ENCODE measurements at regions not wholly inside any gene's neighbourhood (a gene's known extent, or its start where the extent isn't known, plus 50 kb on each side); places are given as distances from the start of the nearest gene placed in this dataset.

DNA sequence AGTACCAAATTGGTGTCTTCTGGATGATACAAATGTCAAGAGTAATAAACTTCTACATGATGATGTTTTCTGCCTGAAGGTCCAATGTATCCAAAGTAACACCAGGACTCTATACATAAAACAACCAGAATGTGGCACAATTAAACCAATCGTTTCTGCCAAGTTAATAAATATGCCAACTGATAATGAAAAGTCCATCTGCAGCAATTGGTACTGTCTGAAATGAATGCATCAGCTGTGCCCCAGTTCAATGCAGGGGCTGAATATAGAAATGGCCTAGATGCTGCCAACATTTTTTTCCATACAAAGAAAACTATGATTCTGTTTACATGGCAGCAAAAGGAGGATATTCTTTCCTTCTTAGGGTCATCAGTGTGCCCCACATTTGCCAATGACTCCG is 137.2 kb upstream of the LSM8 start:
- H3K4me3 ChIP-seq, result no peak overlapping the region
- TF ChIP-seq POLR2A (IDR thresholded peaks at IDR 0.05), result no peak
- TF ChIP-seq, protein P1, sequence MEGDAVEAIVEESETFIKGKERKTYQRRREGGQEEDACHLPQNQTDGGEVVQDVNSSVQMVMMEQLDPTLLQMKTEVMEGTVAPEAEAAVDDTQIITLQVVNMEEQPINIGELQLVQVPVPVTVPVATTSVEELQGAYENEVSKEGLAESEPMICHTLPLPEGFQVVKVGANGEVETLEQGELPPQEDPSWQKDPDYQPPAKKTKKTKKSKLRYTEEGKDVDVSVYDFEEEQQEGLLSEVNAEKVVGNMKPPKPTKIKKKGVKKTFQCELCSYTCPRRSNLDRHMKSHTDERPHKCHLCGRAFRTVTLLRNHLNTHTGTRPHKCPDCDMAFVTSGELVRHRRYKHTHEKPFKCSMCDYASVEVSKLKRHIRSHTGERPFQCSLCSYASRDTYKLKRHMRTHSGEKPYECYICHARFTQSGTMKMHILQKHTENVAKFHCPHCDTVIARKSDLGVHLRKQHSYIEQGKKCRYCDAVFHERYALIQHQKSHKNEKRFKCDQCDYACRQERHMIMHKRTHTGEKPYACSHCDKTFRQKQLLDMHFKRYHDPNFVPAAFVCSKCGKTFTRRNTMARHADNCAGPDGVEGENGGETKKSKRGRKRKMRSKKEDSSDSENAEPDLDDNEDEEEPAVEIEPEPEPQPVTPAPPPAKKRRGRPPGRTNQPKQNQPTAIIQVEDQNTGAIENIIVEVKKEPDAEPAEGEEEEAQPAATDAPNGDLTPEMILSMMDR (IDR thresholded peaks at IDR 0.05), result no peak
- H3K27ac ChIP-seq, result no peak overlapping the region
- H3K9me3 ChIP-seq, result no peaks in the 10 kb centered on the region
- intact Hi-C loops (cut with DNase I; ENCODE audit: low total_unique reads), result no loop called here
- no peak for DNase-seq
- H3K4me1 ChIP-seq, result no peaks in the 10 kb centered on the region
- H3K27me3 ChIP-seq, result no peaks in the 10 kb centered on the region
- no peaks in the 10 kb centered on the region for H3K36me3 ChIP-seq

DNA sequence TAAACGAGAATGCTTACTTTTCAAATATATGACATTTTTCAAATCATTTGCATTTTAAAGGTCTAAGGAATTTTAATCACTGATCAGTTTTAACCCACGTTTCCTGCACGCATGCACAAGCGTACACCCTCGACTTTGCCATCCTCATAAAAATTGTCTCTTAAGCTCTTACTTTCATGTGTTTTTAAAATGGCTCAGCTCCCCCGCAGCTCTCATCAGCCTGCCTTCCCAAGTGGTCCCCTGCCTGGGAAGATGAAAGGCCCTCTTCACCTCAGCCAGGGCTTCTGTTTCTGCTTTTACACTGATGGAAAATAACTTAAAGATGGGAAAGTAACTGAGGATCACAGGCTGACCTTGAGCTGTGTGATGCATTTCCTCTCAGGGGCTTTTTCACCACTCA is 131.6 kb upstream of the LSM8 start:
- TF ChIP-seq, protein P1 (IDR thresholded peaks at IDR 0.05), result no peak
- no peak for TF ChIP-seq POLR2A (IDR thresholded peaks at IDR 0.05)
- H3K4me1 ChIP-seq, result no peaks in the 10 kb centered on the region
- intact Hi-C loops (cut with DNase I; ENCODE audit: low total_unique reads), result no loop called here
- DNase-seq, result no peak
- H3K36me3 ChIP-seq, result no peaks in the 10 kb centered on the region
- H3K4me3 ChIP-seq, result no peak overlapping the region
- no peaks in the 10 kb centered on the region for H3K9me3 ChIP-seq
- no peaks in the 10 kb centered on the region for H3K27me3 ChIP-seq
- H3K27ac ChIP-seq, result no peak overlapping the region

DNA sequence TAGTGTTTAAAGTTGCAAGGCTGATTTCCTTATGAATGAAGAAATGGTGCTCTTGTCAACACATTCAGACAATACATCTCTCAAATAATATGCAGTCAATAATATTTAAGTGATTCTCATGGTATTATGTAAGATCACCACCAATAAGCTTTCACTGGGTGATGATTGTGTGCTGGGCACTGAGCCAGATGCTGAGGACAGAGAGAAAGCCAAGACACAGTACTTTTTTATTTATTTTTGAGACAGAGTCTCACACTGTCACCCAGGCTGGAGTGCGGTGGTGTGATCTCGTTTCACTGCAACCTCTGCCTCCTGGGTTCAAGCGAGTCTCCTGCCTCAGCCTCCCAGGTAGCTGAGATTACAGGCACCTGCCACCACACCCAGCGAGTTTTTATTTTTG is 130.6 kb upstream of the LSM8 start:
- intact Hi-C loops (cut with DNase I; ENCODE audit: low total_unique reads), result no loop called here

DNA sequence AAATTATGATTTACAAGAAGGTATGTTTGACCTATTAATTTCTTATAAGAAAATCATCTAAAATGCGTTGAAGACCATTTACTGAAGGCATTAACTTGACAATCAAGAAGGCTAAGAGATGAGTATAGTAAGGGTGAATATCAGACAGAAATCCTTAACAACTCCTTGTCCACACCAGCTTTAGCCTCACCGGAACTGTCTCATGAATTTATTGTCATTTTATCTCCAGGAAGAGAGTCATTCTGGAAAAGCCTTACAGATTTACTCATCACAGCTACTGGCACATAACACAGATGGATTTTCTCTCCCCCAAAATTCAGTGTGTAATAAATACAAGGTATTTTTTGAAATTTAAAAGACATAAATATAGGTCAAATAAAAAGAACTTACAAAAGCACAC is 129.4 kb upstream of the LSM8 start:
- no peaks in the 10 kb centered on the region for H3K9me3 ChIP-seq
- no peaks in the 10 kb centered on the region for H3K27me3 ChIP-seq
- no peaks in the 10 kb centered on the region for H3K4me1 ChIP-seq
- intact Hi-C loops (cut with DNase I; ENCODE audit: low total_unique reads), result no loop called here
- H3K4me3 ChIP-seq, result no peak overlapping the region
- TF ChIP-seq, protein P1 (IDR thresholded peaks at IDR 0.05), result no peak
- no peak for TF ChIP-seq POLR2A (IDR thresholded peaks at IDR 0.05)
- H3K36me3 ChIP-seq, result no peaks in the 10 kb centered on the region
- no peak overlapping the region for H3K27ac ChIP-seq
- DNase-seq, result no peak

More for the DNA sequence above, 130.6 kb upstream of the LSM8 start:
- no peak for DNase-seq
- Histone ChIP-seq H3K27ac (no peak overlapping the region), H3K4me3 (no peak overlapping the region), H3K9me3 (no peaks in the 10 kb centered on the region), H3K4me1 (no peaks in the 10 kb centered on the region), H3K36me3 (no peaks in the 10 kb centered on the region), H3K27me3 (no peaks in the 10 kb centered on the region)
- TF ChIP-seq, protein P1 (IDR thresholded peaks at IDR 0.05), result no peak

DNA sequence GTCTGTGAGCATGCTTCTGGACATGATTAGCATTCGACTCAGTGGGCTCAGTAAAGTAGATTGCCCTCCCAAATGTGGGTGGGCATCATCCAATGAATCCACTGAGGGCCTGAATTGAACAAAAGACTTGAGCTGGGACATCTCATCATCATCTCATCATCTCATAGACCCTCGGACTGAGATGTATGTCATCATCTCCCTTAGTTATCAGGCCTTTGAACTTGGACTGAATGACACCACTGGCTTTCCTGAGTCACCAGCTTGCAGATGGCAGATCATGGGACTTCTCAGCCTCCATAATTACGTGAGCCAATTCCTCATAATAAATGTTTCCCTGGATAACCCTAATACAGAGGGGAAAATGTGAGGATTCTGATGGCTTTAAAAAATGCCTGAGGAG is 128.3 kb upstream of the LSM8 start:
- Histone ChIP-seq H3K4me3 (no peak overlapping the region), H3K9me3 (no peaks in the 10 kb centered on the region), H3K4me1 (no peaks in the 10 kb centered on the region), H3K27ac (no peak overlapping the region), H3K27me3 (no peaks in the 10 kb centered on the region), H3K36me3 (no peaks in the 10 kb centered on the region)
- intact Hi-C loops (cut with DNase I; ENCODE audit: low total_unique reads), result no loop called here
- DNase-seq, result no peak
- TF ChIP-seq, protein P1 (IDR thresholded peaks at IDR 0.05), result no peak
- no peak for TF ChIP-seq POLR2A (IDR thresholded peaks at IDR 0.05)
